ENCODE measurements at regions not wholly inside any gene's neighbourhood (a gene's known extent, or its start where the extent isn't known, plus 50 kb on each side); places are given as distances from the start of the nearest gene placed in this dataset.

- no peak for TF ChIP-seq POLR2A (IDR thresholded peaks at IDR 0.05; ENCODE audit: low read depth, low read length)
- no peak for TF ChIP-seq CTCF (conservative IDR thresholded peaks at IDR 0.05; ENCODE audit: low read depth, low read length)
- no peak for TF ChIP-seq USF2 (IDR thresholded peaks at IDR 0.05; ENCODE audit: low read depth, low read length)
- TF ChIP-seq RFX5 (IDR thresholded peaks at IDR 0.05; ENCODE audit: low read depth, low read length) = no peak
- TF ChIP-seq MAZ (IDR thresholded peaks at IDR 0.05; ENCODE audit: borderline replicate concordance, low read depth, low read length) = no peak
Measured at GRCh38 chr9:73039271-73040263, 86.7 kb upstream of the ALDH1A1 start.

Measured in IMR-90 (cell line).